Bronchial epithelial cell (primary cell): ENCODE measurements at regions not wholly inside any gene's neighbourhood (a gene's known extent, or its start where the extent isn't known, plus 50 kb on each side); places are given as distances from the start of the nearest gene placed in this dataset.
"Not testable (repeated sequence)": the region's sequence is repeated elsewhere in the genome, so short reads cannot be mapped to it uniquely, and the experiment has no call there.

Experiments
- DNase-seq: peaks from one replicate; pipeline ENCODE4 v3.0.0-alpha.2; 2010; ENCODE audit warnings: low read depth
- FAIRE-seq: peaks from 2 replicates; lab custom pipeline; 2011; peaks lifted over from hg19 to GRCh38; lab: Jason Lieb, UNC
- H3K27me3 ChIP-seq: 2 replicates; pipeline ENCODE4 v1.5.1; 2011; ENCODE audit warnings: low read length; ENCODE audit not compliant: control insufficient read depth, insufficient read depth
- H3K36me3 ChIP-seq: 2 replicates; pipeline ENCODE4 v1.5.1; 2011; ENCODE audit warnings: low read length; ENCODE audit not compliant: control insufficient read depth, insufficient read depth
- H3K4me3 ChIP-seq: 2 replicates; pipeline ENCODE4 v1.5.1; 2011; ENCODE audit warnings: mild to moderate bottlenecking, low read depth, low read length, control low read depth
- CTCF ChIP-seq: IDR thresholded peaks from 2 replicates; pipeline ENCODE4 v1.5.1; 2011; ENCODE audit warnings: mild to moderate bottlenecking, moderate library complexity, low read length, control low read depth, inconsistent platforms; ENCODE audit not compliant: insufficient read depth, severe bottlenecking

GRCh38 chr1:81501485-81501884, 299.2 kb upstream of the ADGRL2 start:
- FAIRE-seq = not testable (repeated sequence)

DNA sequence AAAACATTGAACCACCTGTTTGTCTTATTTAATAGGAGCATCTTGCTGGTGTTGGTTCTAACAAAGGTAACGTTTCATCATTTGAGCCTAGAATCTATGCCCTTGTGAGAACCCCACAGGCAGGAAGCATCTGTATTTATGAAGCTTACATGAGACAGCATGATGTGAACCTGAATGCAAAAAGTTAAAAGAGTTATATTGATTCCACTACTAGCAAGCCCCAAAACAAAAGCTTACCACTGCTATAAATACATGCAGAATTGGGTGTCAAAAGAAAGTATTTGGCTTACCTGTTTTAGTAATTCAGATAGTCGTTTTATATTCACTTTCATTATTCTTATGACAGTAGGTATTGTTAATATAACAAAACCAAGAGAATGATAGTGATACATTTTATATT, 301.2 kb upstream of the ADGRL2 start:
- no peaks in the 10 kb centered on the region for H3K27me3 ChIP-seq
- H3K4me3 ChIP-seq = no peak overlapping the region
- DNase-seq (no peak), FAIRE-seq (no peak)
- no peaks in the 10 kb centered on the region for H3K36me3 ChIP-seq
- no peak for TF ChIP-seq CTCF

More at GRCh38 chr1:81501485-81501884, 299.2 kb upstream of the ADGRL2 start:
- DNase-seq, H3K36me3 ChIP-seq, H3K4me3 ChIP-seq, H3K27me3 ChIP-seq: not testable (repeated sequence)

- DNase-seq = peak; percentile 14
- H3K36me3 ChIP-seq = no peaks in the 10 kb centered on the region
- no peak for FAIRE-seq
Observed at GRCh38 chr1:81498471-81499462, 302.0 kb upstream of the ADGRL2 start.

DNA sequence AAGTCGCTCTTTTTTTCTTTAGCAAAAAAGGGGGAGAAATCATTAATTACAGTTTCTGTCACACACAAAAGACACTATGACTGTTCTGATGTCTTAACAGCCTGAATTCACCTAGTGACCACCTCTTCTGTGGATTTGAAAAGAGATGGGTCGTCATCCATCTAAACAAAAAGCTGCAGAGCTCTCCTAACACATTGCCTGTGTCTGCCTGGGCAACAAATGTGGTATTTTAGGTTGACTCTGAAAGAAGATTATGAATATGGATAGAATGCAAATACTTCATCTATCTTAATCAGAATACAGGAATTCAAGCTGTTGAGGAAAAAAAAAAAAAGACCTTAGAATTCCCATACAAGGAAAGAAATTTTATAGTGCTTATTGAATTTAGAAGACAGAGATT, 304.4 kb upstream of the ADGRL2 start:
- no peaks in the 10 kb centered on the region for H3K27me3 ChIP-seq
- DNase-seq (no peak), FAIRE-seq (no peak)
- no peak for TF ChIP-seq CTCF
- H3K4me3 ChIP-seq = no peak overlapping the region
- H3K36me3 ChIP-seq = no peaks in the 10 kb centered on the region

More at GRCh38 chr1:81498471-81499462, 302.0 kb upstream of the ADGRL2 start:
- no peaks in the 10 kb centered on the region for H3K27me3 ChIP-seq
- H3K4me3 ChIP-seq = no peak overlapping the region
- no peak for TF ChIP-seq CTCF

DNA sequence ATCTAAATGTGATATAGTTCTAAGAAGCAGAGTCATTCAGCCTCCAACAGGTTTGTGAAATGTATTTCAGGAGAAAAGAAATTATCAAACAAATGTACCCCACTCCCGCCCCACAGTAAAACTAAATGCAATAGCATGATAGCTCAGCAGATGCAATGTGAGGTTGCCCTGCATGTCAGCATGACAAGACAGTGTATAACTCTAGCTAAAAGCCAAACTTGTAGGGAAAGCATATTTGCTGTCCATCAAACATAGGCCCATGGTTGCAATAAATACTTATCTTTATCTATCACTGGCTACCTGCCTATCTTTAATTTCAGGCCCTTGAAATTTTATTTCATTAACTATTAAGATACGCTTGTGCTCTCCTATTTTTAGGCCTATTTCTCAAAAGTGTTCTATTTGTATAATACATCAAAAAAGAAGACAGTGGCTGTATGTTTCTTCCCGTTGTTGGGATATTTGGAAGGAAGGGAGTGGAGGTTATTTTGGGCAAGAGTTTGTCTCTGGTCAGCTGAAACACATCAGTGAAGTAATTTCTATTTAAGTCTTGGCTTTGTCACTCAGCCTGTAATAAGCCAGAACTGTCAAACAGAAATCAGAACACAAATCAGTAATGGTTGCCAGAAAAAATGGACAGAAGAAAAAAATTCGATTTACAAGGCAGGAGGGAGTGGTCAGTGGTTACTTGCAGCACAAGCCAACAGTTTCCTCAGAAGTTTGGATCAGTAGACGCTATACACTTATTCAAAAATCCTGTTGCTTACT, 307.4 kb upstream of the ADGRL2 start:
- TF ChIP-seq CTCF = no peak
- Histone ChIP-seq H3K4me3 (no peak overlapping the region), H3K36me3 (no peaks in the 10 kb centered on the region), H3K27me3 (no peaks in the 10 kb centered on the region)
- DNase-seq (no peak), FAIRE-seq (no peak)

DNA sequence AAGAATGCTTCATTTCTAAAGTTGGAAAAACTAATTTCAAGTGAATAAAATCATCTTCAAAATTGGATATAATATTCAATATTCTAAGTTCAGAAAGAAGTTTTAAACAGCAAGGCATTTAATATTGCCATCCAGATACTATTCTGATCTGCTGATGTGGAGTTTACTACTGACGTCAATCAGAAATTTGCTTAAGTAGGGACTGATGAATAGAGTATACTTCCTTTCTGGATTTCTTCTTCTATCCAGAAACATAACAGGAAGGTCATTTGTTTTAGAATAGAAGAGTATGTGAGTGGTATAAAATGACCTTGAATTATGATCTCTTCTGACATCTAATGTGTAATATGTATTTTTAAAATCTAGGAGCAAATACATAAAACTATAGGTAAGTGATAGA, 308.1 kb upstream of the ADGRL2 start:
- no peaks in the 10 kb centered on the region for H3K36me3 ChIP-seq
- no peak overlapping the region for H3K4me3 ChIP-seq
- no peaks in the 10 kb centered on the region for H3K27me3 ChIP-seq
- FAIRE-seq (no peak), DNase-seq (no peak)
- TF ChIP-seq CTCF = no peak
